Muscle layer of colon (tissue), 2 donors: ENCODE measurements at regions not wholly inside any gene's neighbourhood (a gene's known extent, or its start where the extent isn't known, plus 50 kb on each side); places are given as distances from the start of the nearest gene placed in this dataset.

Experiments used
- H3K27ac ChIP-seq: one replicate; pipeline ENCODE4 v1.7.0; 2013; ENCODE audit warnings: low read depth, mild to moderate bottlenecking, low read length, moderate library complexity
- H3K27me3 ChIP-seq, 2 donors: one replicate each; pipeline ENCODE4 v1.7.0; 2013; ENCODE audit warnings: low read length in 2 of 2, mild to moderate bottlenecking in 2 of 2; ENCODE audit not compliant: insufficient read depth in 2 of 2, control insufficient read depth in 1 of 2
- H3K36me3 ChIP-seq: one replicate; pipeline ENCODE4 v1.7.0; 2013; ENCODE audit warnings: mild to moderate bottlenecking, low read length; ENCODE audit not compliant: insufficient read depth
- H3K4me1 ChIP-seq: one replicate; pipeline ENCODE4 v1.7.0; 2013; ENCODE audit warnings: mild to moderate bottlenecking, low read length; ENCODE audit not compliant: insufficient read depth
- H3K4me3 ChIP-seq, 2 donors: one replicate each; pipeline ENCODE4 v1.7.0; 2013; ENCODE audit warnings: low read length in 2 of 2, low read depth in 1 of 2, mild to moderate bottlenecking in 1 of 2, moderate library complexity in 1 of 2
- H3K9ac ChIP-seq: one replicate; pipeline ENCODE4 v1.7.0; 2013; ENCODE audit warnings: low read length
- H3K9me3 ChIP-seq: one replicate; pipeline ENCODE4 v1.7.0; 2013; ENCODE audit warnings: mild to moderate bottlenecking, low read length
- donor health status: abdominal sarcoma.
- donor health status: Adenocarcinoma of cecum.

GRCh38 chr11:27239305-27239942 is 123.6 kb downstream of the CCDC34 start:
- no peak overlapping the region for H3K4me3 ChIP-seq
- no peaks in the 10 kb centered on the region for H3K36me3 ChIP-seq
- no peak overlapping the region for H3K9ac ChIP-seq
- no peaks in the 10 kb centered on the region for H3K9me3 ChIP-seq
- H3K27ac ChIP-seq: no peak overlapping the region
- no peaks in the 10 kb centered on the region for H3K27me3 ChIP-seq
- peaks cover 44% of the 10 kb centered on the region for H3K4me1 ChIP-seq

GRCh38 chr11:27238811-27239210 is 124.2 kb downstream of the CCDC34 start:
- Histone ChIP-seq H3K4me1 (peaks cover 50% of the 10 kb centered on the region), H3K9ac (no peak overlapping the region), H3K9me3 (no peaks in the 10 kb centered on the region), H3K27me3 (no peaks in the 10 kb centered on the region), H3K36me3 (no peaks in the 10 kb centered on the region), H3K4me3 (no peak overlapping the region), H3K27ac (no peak overlapping the region)

GRCh38 chr11:27237643-27238042 is 125.4 kb downstream of the CCDC34 start:
- Histone ChIP-seq H3K27me3 (no peaks in the 10 kb centered on the region), H3K4me3 (no peak overlapping the region), H3K9me3 (no peaks in the 10 kb centered on the region), H3K36me3 (no peaks in the 10 kb centered on the region), H3K4me1 (peaks cover 55% of the 10 kb centered on the region), H3K9ac (no peak overlapping the region), H3K27ac (peak overlapping the region; percentile 21)

- no peak overlapping the region for H3K27ac ChIP-seq
These were observed 128.1 kb downstream of the CCDC34 start for GRCh38 chr11:27234961-27235360.

GRCh38 chr11:27234043-27234668 is 128.9 kb downstream of the CCDC34 start:
- Histone ChIP-seq H3K27me3 (no peaks in the 10 kb centered on the region), H3K4me1 (peaks cover 69% of the 10 kb centered on the region), H3K36me3 (no peaks in the 10 kb centered on the region), H3K4me3 (peak overlapping the region in 1 of 2 donors; percentile 33), H3K27ac (no peak overlapping the region), H3K9ac (no peak overlapping the region), H3K9me3 (no peaks in the 10 kb centered on the region)

More at GRCh38 chr11:27234961-27235360, 128.1 kb downstream of the CCDC34 start:
- Histone ChIP-seq H3K36me3 (no peaks in the 10 kb centered on the region), H3K27me3 (no peaks in the 10 kb centered on the region), H3K9ac (no peak overlapping the region), H3K4me3 (no peak overlapping the region), H3K9me3 (no peaks in the 10 kb centered on the region), H3K4me1 (peaks cover 67% of the 10 kb centered on the region)

- no peak overlapping the region for H3K9ac ChIP-seq
- no peak overlapping the region for H3K27ac ChIP-seq
- no peaks in the 10 kb centered on the region for H3K36me3 ChIP-seq
- H3K9me3 ChIP-seq: no peaks in the 10 kb centered on the region
- peaks cover 69% of the 10 kb centered on the region for H3K4me1 ChIP-seq
- no peaks in the 10 kb centered on the region for H3K27me3 ChIP-seq
- peak overlapping the region in 1 of 2 donors; percentile 33 for H3K4me3 ChIP-seq
These were observed 129.4 kb downstream of the CCDC34 start for GRCh38 chr11:27233654-27234042.

- Histone ChIP-seq H3K27ac (no peak overlapping the region), H3K27me3 (no peaks in the 10 kb centered on the region), H3K4me1 (peaks cover 68% of the 10 kb centered on the region), H3K9ac (no peak overlapping the region), H3K9me3 (no peaks in the 10 kb centered on the region), H3K4me3 (no peak overlapping the region), H3K36me3 (no peaks in the 10 kb centered on the region)
These were observed 131.5 kb downstream of the CCDC34 start for GRCh38 chr11:27231530-27231929.

- Histone ChIP-seq H3K9me3 (no peaks in the 10 kb centered on the region), H3K4me1 (peaks cover 64% of the 10 kb centered on the region), H3K27ac (peak overlapping the region; percentile 63)
These were observed 132.8 kb downstream of the CCDC34 start for GRCh38 chr11:27230192-27230572.

GRCh38 chr11:27229511-27230191 is 133.4 kb downstream of the CCDC34 start:
- Histone ChIP-seq H3K9me3 (no peaks in the 10 kb centered on the region), H3K27me3 (no peaks in the 10 kb centered on the region), H3K27ac (peak overlapping the region; percentile 63), H3K4me1 (peaks cover 58% of the 10 kb centered on the region), H3K4me3 (no peak overlapping the region), H3K9ac (no peak overlapping the region), H3K36me3 (no peaks in the 10 kb centered on the region)

More at GRCh38 chr11:27230192-27230572, 132.8 kb downstream of the CCDC34 start:
- no peaks in the 10 kb centered on the region for H3K36me3 ChIP-seq
- no peak overlapping the region for H3K9ac ChIP-seq
- no peaks in the 10 kb centered on the region for H3K27me3 ChIP-seq
- H3K4me3 ChIP-seq: no peak overlapping the region

- Histone ChIP-seq H3K4me1 (peaks cover 52% of the 10 kb centered on the region), H3K9ac (no peak overlapping the region), H3K36me3 (no peaks in the 10 kb centered on the region), H3K27me3 (no peaks in the 10 kb centered on the region), H3K27ac (peak overlapping the region; percentile 63), H3K4me3 (no peak overlapping the region), H3K9me3 (no peaks in the 10 kb centered on the region)
These were observed 134.1 kb downstream of the CCDC34 start for GRCh38 chr11:27228906-27229290.

GRCh38 chr11:27228232-27228905 is 134.6 kb downstream of the CCDC34 start:
- Histone ChIP-seq H3K27me3 (no peaks in the 10 kb centered on the region), H3K36me3 (no peaks in the 10 kb centered on the region), H3K9ac (no peak overlapping the region), H3K4me3 (no peak overlapping the region), H3K27ac (no peak overlapping the region), H3K4me1 (peaks cover 47% of the 10 kb centered on the region), H3K9me3 (no peaks in the 10 kb centered on the region)
